ENCODE measurements at regions not wholly inside any gene's neighbourhood (a gene's known extent, or its start where the extent isn't known, plus 50 kb on each side); places are given as distances from the start of the nearest gene placed in this dataset.

GRCh38 chrX:39716401-39716800 lies 381.4 kb downstream of the BCOR start:
- H2AK5ac ChIP-seq (ENCODE audit: low read depth, low read length), result no peak overlapping the region
- 70% methylated on average over 7 of the region's 8 CpGs; no CpG with 5 or more reads in 1 of the 2 experiments for WGBS, 2 experiments (ENCODE audit: extremely low coverage in 2 of 2, insufficient read length in 1 of 2)
- ChIA-PET POLR2A (ENCODE audit: unreplicated experiment) (no interaction called here), CTCF (no interaction called here)
- H2AK9ac ChIP-seq (replicated peaks; ENCODE audit: low read depth, low read length, poor library complexity), result no peak overlapping the region
- intact Hi-C loops (cut with micrococcal nuclease) (no loop called here), in situ Hi-C loops (cut with MboI; ENCODE audit: low sequenced_read_pairs) (no loop called here), dilution Hi-C loops (cut with HindIII; ENCODE audit: low sequenced_read_pairs, unreplicated experiment) (no loop called here)
- no peak overlapping the region for H2BK5ac ChIP-seq (ENCODE audit: low read depth, low read length, poor library complexity, severe bottlenecking)
- no peaks in the 10 kb centered on the region for H3K36me3 ChIP-seq (ENCODE audit: control insufficient read depth, insufficient read depth, low read length)
- DNase-seq, result no peak
- no peak overlapping the region for H3K4me3 ChIP-seq (ENCODE audit: insufficient read depth, low read depth, low read length)
- H3K18ac ChIP-seq (ENCODE audit: low read depth, low read length), result no peak overlapping the region
- no peak overlapping the region for H3K4me2 ChIP-seq (ENCODE audit: low read depth, low read length)
- BruUV-seq (replicated peaks), result no TSS peak
- no peak overlapping the region for H4K5ac ChIP-seq (ENCODE audit: low read depth, low read length)
- H3K9me1 ChIP-seq (ENCODE audit: insufficient read depth, low read length), result no peaks in the 10 kb centered on the region
- TF ChIP-seq CEBPB (IDR thresholded peaks at IDR 0.05; ENCODE audit: low read depth, low read length) (no peak), CHD1 (IDR thresholded peaks at IDR 0.05; ENCODE audit: low read depth, low read length) (no peak), RCOR1 (IDR thresholded peaks at IDR 0.05; ENCODE audit: insufficient replicate concordance, low read length) (no peak), RFX5 (IDR thresholded peaks at IDR 0.05; ENCODE audit: low read depth, low read length) (no peak), NFE2L2 (IDR thresholded peaks at IDR 0.05; ENCODE audit: low read depth, low read length) (no peak), POLR2A (IDR thresholded peaks at IDR 0.05; ENCODE audit: low read depth, low read length) (no peak), CTCF (conservative IDR thresholded peaks at IDR 0.05; ENCODE audit: low read depth, low read length) (no peak), ELK1 (IDR thresholded peaks at IDR 0.05; ENCODE audit: borderline replicate concordance, low read depth, low read length) (no peak), RAD21 (IDR thresholded peaks at IDR 0.05; ENCODE audit: low read length) (no peak), MXI1 (IDR thresholded peaks at IDR 0.05; ENCODE audit: borderline replicate concordance, low read depth, low read length) (no peak), FOS (IDR thresholded peaks at IDR 0.05; ENCODE audit: low read depth, low read length) (no peak), USF2 (IDR thresholded peaks at IDR 0.05; ENCODE audit: low read depth, low read length) (no peak), BHLHE40 (IDR thresholded peaks at IDR 0.05; ENCODE audit: low read depth, low read length) (no peak), MAZ (IDR thresholded peaks at IDR 0.05; ENCODE audit: borderline replicate concordance, low read depth, low read length) (no peak), SMC3 (IDR thresholded peaks at IDR 0.05; ENCODE audit: low read depth, low read length) (no peak), MAFK (IDR thresholded peaks at IDR 0.05; ENCODE audit: low read depth, low read length) (no peak)
- H4K91ac ChIP-seq (ENCODE audit: insufficient read depth, low read depth, low read length), result no peak overlapping the region
- H3K4ac ChIP-seq (ENCODE audit: low read depth, low read length), result no peak overlapping the region
- H2BK20ac ChIP-seq (ENCODE audit: low read depth, low read length), result no peak overlapping the region
- no peak overlapping the region for H3K56ac ChIP-seq (ENCODE audit: extremely low read depth, insufficient read depth, low read length)
- H3K27ac ChIP-seq (ENCODE audit: insufficient read depth, low read length), result no peak overlapping the region
- no peak overlapping the region for H3K23ac ChIP-seq (ENCODE audit: low read depth, low read length)
- H3K4me1 ChIP-seq (ENCODE audit: control insufficient read depth, insufficient read depth, low read length), result no peaks in the 10 kb centered on the region
- no peak overlapping the region for H2BK120ac ChIP-seq (ENCODE audit: low read depth, low read length)
- no peak for ATAC-seq (ENCODE audit: low read depth)
- H3K79me1 ChIP-seq (ENCODE audit: low read depth in 1 of 2, low read length in 2 of 2), result no peaks in the 10 kb centered on the region
- H2AFZ ChIP-seq (replicated peaks; ENCODE audit: low read length, poor library complexity), result no peak overlapping the region
- peaks cover 2% of the 10 kb centered on the region; the same call in 1 of the 2 replicates for H3K9me3 ChIP-seq (ENCODE audit: control insufficient read depth, insufficient read depth, low read length)
- H3K27me3 ChIP-seq (ENCODE audit: control insufficient read depth, insufficient read depth, low read length), result peaks cover 23% of the 10 kb centered on the region
- H4K20me1 ChIP-seq (ENCODE audit: insufficient read depth, low read length), result no peaks in the 10 kb centered on the region
- H4K8ac ChIP-seq (ENCODE audit: low read depth in 2 of 2, low read length in 2 of 2), result no peak overlapping the region
- H3K14ac ChIP-seq (replicated peaks; ENCODE audit: low read depth, low read length), result no peak overlapping the region
- H3K9ac ChIP-seq (ENCODE audit: low read depth, low read length), result no peak overlapping the region
- H2BK15ac ChIP-seq (ENCODE audit: low read depth, low read length), result no peak overlapping the region

Data from IMR-90 (cell line).